GM12878 (cell line): ENCODE measurements at regions not wholly inside any gene's neighbourhood (a gene's known extent, or its start where the extent isn't known, plus 50 kb on each side); places are given as distances from the start of the nearest gene placed in this dataset.

Source experiments
- ATAC-seq: fragments of 200-7000 bp; cut with Tn5 transposase; 3 replicates; pipeline ENCODE4 v1.9.1; 2020; ENCODE audit warnings: mild to moderate bottlenecking, moderate library complexity
- BruUV-seq: library from RNA; stranded (reverse); fragments of 400-500 nt; replicated peaks from 2 replicates; lab custom pipeline; 2021; lab: Mats Ljungman, UMichigan
- CTCF ChIA-PET: fragments of 300-600 bp; sonication (Branson Sonifier 250); formaldehyde crosslinking; extraction: SDS; loops from one replicate; lab custom pipeline; 2021; ENCODE audit warnings: inconsistent platforms; lab: Yijun Ruan, JAX
- POLR2A ChIA-PET: fragments of 350-600 bp; formaldehyde crosslinking; extraction: SDS; loops from one replicate; lab custom pipeline; 2021; ENCODE audit warnings: inconsistent platforms; lab: Charles Lee
- RAD21 ChIA-PET: fragments of 300-600 bp; sonication (Branson Sonifier 250); formaldehyde crosslinking; loops from one replicate; lab custom pipeline; 2023; ENCODE audit warnings: antibody characterized with exemption; ENCODE audit not compliant: unreplicated experiment; lab: Charles Lee
- SMC1A ChIA-PET: fragments of 300-600 bp; sonication (Branson Sonifier 250); formaldehyde crosslinking; loops from one replicate; lab custom pipeline; 2023; ENCODE audit not compliant: unreplicated experiment, uncharacterized antibody; lab: Charles Lee
- DNase-seq: peaks from one replicate; pipeline ENCODE4 v3.0.0-alpha.2; 2011; ENCODE audit warnings: low read depth, low spot score
- FAIRE-seq: peaks from 3 replicates; lab custom pipeline; 2011; peaks lifted over from hg19 to GRCh38; lab: Jason Lieb, UNC
- H2AFZ ChIP-seq: 2 replicates; pipeline ENCODE4 v1.6.0; 2011; ENCODE audit warnings: low read depth, low read length, control low read depth; ENCODE audit not compliant: control insufficient read depth
- H3K27ac ChIP-seq: 2 replicates; pipeline ENCODE4 v1.5.1; 2011; ENCODE audit warnings: control low read depth; ENCODE audit not compliant: control insufficient read depth, insufficient read depth
- H3K27me3 ChIP-seq, 2 experiments: replicated peaks in 1 of 2; 2 replicates each; pipeline versions ENCODE4 v1.6.0 to v1.6.1; 2011; ENCODE audit warnings: low read length in 1 of 2; ENCODE audit not compliant: control insufficient read depth in 2 of 2, insufficient read depth in 2 of 2
- H3K36me3 ChIP-seq, 2 experiments: 2 replicates each; pipeline ENCODE4 v1.5.1; 2011; ENCODE audit warnings: low read length in 1 of 2; ENCODE audit not compliant: control insufficient read depth in 2 of 2, insufficient read depth in 2 of 2
- H3K4me1 ChIP-seq: 2 replicates; pipeline ENCODE4 v1.6.1; 2011; ENCODE audit warnings: mild to moderate bottlenecking, low read length, moderate library complexity, mixed read lengths; ENCODE audit not compliant: control insufficient read depth, insufficient read depth
- H3K4me2 ChIP-seq: 2 replicates; pipeline ENCODE4 v1.6.0; 2011; ENCODE audit warnings: control low read depth; ENCODE audit not compliant: control insufficient read depth, insufficient read depth
- H3K4me3 ChIP-seq: fragments of 200-600 bp; sonication (generic); 2 replicates; pipeline ENCODE4 v1.5.1; 2016
- H3K79me2 ChIP-seq: 2 replicates; pipeline ENCODE4 v1.6.0; 2011; ENCODE audit warnings: low read length; ENCODE audit not compliant: control insufficient read depth, insufficient read depth
- H3K9ac ChIP-seq: 2 replicates; pipeline ENCODE4 v1.8.0; 2011; ENCODE audit warnings: low read length, control low read depth, mixed read lengths; ENCODE audit not compliant: control insufficient read depth, insufficient read depth
- H3K9me3 ChIP-seq: replicated peaks from 3 replicates; pipeline ENCODE4 v1.5.1; 2011; ENCODE audit warnings: mild to moderate bottlenecking, low read length; ENCODE audit not compliant: control insufficient read depth, insufficient read depth
- H4K20me1 ChIP-seq: 2 replicates; pipeline ENCODE4 v1.6.0; 2011; ENCODE audit not compliant: control insufficient read depth, insufficient read depth
- ASH2L ChIP-seq: fragments of 300-600, 200-600 bp; sonication (generic); IDR thresholded peaks from 2 replicates; pipeline ENCODE4 v1.6.1; 2017; ENCODE audit warnings: low read depth, mild to moderate bottlenecking, borderline replicate concordance
- CBX5 ChIP-seq: sonication (generic); IDR thresholded peaks from 2 replicates; pipeline ENCODE4 v1.6.1; 2016; ENCODE audit warnings: low read depth, moderate library complexity, mild to moderate bottlenecking, inconsistent platforms
- E4F1 ChIP-seq: fragments of 450-650 bp; IDR thresholded peaks from 2 replicates; pipeline ENCODE4 v1.6.1; 2018; ENCODE audit warnings: borderline replicate concordance, mild to moderate bottlenecking; ENCODE audit not compliant: partially characterized antibody
- JUND ChIP-seq: IDR thresholded peaks from 2 replicates; pipeline ENCODE4 v1.6.1; 2012; ENCODE audit warnings: low read depth, mild to moderate bottlenecking, low read length, improper control_type of control experiment, moderate library complexity
- MEF2A ChIP-seq: IDR thresholded peaks from 2 replicates; pipeline ENCODE4 v1.6.1; 2011; ENCODE audit warnings: low read depth, mild to moderate bottlenecking, low read length, moderate library complexity; ENCODE audit not compliant: insufficient read depth
- RUNX3 ChIP-seq: IDR thresholded peaks from 2 replicates; pipeline ENCODE4 v1.6.1; 2012; ENCODE audit warnings: low read length, inconsistent platforms
- SUZ12 ChIP-seq: fragments of 200-600 bp; sonication (generic); IDR thresholded peaks from one replicate; pipeline ENCODE4 v1.6.1; 2018; ENCODE audit warnings: antibody characterized with exemption, mild to moderate bottlenecking; ENCODE audit not compliant: unreplicated experiment
- WGBS: methylation state at CpG from one replicate; pipeline ENCODE4 v1.1.6; 2016; ENCODE audit warnings: low lambda C conversion rate; ENCODE audit not compliant: insufficient replicate concordance, insufficient coverage; ENCODE audit errors: missing lambda C conversion rate; 5-methylcytosine and 5-hydroxymethylcytosine counted together
- in situ Hi-C: fragments of 300-500 bp; cut with MboI; formaldehyde crosslinking; loops from 9 replicates; pipeline ENCODE4 v1.14.3; 2018; ENCODE audit warnings: mixed read lengths
- intact Hi-C: fragments of 100-400 bp; cut with micrococcal nuclease; formaldehyde crosslinking; loops from one replicate; pipeline ENCODE4 v1.14.2; 2022; ENCODE audit not compliant: unreplicated experiment
- TF ChIP-seq, protein P1 (sequence below): IDR thresholded peaks from 2 replicates; pipeline ENCODE4 v1.6.1; 2011; ENCODE audit warnings: low read depth, mild to moderate bottlenecking, low read length, moderate library complexity, borderline replicate concordance; ENCODE audit errors: extremely low read depth

GRCh38 chr9:135321580-135321979, 158.0 kb upstream of the PPP1R26 start:
- 33% methylated on average over 4 of the region's 4 CpGs for WGBS
- SMC1A ChIA-PET, result no interaction called here
- Histone ChIP-seq H3K4me2 (no peak overlapping the region), H3K4me1 (no peaks in the 10 kb centered on the region), H3K27ac (no peak overlapping the region), H3K4me3 (no peak overlapping the region), H2AFZ (no peak overlapping the region), H3K9ac (no peak overlapping the region), H4K20me1 (no peaks in the 10 kb centered on the region), H3K79me2 (no peaks in the 10 kb centered on the region), H3K27me3 (no peaks in the 10 kb centered on the region; a peak in 1 of 4 replicates), H3K36me3 (no peaks in the 10 kb centered on the region), H3K9me3 (no peaks in the 10 kb centered on the region)
- RAD21 ChIA-PET, result no interaction called here
- CTCF ChIA-PET, result no interaction called here
- DNase-seq, result no peak
- intact Hi-C loops (no loop called here), in situ Hi-C loops (no loop called here)
- BruUV-seq, result no TSS peak
- POLR2A ChIA-PET, result no interaction called here
- TF ChIP-seq RUNX3 (no peak), MEF2A (no peak), SUZ12 (no peak), E4F1 (no peak), CBX5 (no peak), ASH2L (no peak), JUND (no peak)
- TF ChIP-seq, protein P1, sequence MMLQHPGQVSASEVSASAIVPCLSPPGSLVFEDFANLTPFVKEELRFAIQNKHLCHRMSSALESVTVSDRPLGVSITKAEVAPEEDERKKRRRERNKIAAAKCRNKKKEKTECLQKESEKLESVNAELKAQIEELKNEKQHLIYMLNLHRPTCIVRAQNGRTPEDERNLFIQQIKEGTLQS, result no peak
- no peak for ATAC-seq
- FAIRE-seq, result no peak
